HFF-Myc (cell line): ENCODE measurements at regions not wholly inside any gene's neighbourhood (a gene's known extent, or its start where the extent isn't known, plus 50 kb on each side); places are given as distances from the start of the nearest gene placed in this dataset.

Source experiments
- DNase-seq: peaks from one replicate; pipeline ENCODE4 v3.0.0-alpha.2; 2011; ENCODE audit warnings: low read depth; ENCODE audit errors: extremely low read depth
- H3K4me3 ChIP-seq: replicated peaks from 2 replicates; pipeline ENCODE4 v1.5.1; 2011; ENCODE audit warnings: low read depth, mild to moderate bottlenecking, control low read depth, low read length
- TF ChIP-seq, protein P1 (sequence below): IDR thresholded peaks from 2 replicates; pipeline ENCODE4 v1.5.1; 2012; ENCODE audit warnings: mild to moderate bottlenecking, low read depth, low read length, control low read depth; ENCODE audit errors: missing control alignments

DNA sequence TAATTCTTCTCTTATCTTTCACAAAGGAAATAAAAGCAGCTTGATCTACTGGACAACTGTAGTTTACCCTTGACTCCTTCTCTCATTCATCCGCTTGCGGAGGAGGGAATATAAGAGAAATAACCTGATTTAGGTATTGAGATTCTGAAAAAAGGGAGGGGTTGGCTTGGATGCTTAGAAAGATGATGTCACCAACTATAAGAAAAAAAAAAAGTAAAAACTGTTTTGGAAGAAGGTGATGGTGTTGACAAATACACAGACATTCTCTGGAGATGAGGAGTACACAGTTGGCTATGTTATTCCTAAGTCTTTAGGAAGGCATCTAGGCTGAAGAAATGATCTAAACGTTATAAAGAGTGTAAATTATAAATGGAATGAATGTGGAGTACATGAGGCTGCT is 103.3 kb downstream of the TMEM114 start:
- no peak for DNase-seq
- TF ChIP-seq, protein P1, sequence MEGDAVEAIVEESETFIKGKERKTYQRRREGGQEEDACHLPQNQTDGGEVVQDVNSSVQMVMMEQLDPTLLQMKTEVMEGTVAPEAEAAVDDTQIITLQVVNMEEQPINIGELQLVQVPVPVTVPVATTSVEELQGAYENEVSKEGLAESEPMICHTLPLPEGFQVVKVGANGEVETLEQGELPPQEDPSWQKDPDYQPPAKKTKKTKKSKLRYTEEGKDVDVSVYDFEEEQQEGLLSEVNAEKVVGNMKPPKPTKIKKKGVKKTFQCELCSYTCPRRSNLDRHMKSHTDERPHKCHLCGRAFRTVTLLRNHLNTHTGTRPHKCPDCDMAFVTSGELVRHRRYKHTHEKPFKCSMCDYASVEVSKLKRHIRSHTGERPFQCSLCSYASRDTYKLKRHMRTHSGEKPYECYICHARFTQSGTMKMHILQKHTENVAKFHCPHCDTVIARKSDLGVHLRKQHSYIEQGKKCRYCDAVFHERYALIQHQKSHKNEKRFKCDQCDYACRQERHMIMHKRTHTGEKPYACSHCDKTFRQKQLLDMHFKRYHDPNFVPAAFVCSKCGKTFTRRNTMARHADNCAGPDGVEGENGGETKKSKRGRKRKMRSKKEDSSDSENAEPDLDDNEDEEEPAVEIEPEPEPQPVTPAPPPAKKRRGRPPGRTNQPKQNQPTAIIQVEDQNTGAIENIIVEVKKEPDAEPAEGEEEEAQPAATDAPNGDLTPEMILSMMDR: no peak
- H3K4me3 ChIP-seq: no peak overlapping the region

- H3K4me3 ChIP-seq: no peak overlapping the region
- DNase-seq: no peak
- TF ChIP-seq, protein P1: no peak
Observed at GRCh38 chr16:8483396-8483795, 106.9 kb downstream of the TMEM114 start.

DNA sequence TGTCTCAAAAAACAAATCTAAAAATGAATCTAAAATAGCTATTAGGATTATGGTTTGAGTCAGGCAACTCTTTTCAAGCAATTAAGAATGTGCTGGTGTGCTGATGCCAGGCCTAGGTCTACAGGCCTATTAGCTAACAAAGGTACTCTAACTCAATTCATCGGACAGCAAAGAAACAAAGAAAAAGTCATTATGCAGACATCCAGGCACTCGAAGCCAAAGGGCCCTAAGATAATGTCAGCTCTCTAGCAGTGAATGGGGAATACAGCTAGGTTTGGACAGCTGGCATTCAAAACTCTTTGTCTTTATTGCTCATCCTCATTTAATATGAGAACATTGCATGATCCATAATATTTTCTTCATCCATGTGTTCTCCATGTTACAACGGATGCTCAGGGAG is 108.5 kb downstream of the TMEM114 start:
- TF ChIP-seq, protein P1: no peak
- no peak overlapping the region for H3K4me3 ChIP-seq
- no peak for DNase-seq

DNA sequence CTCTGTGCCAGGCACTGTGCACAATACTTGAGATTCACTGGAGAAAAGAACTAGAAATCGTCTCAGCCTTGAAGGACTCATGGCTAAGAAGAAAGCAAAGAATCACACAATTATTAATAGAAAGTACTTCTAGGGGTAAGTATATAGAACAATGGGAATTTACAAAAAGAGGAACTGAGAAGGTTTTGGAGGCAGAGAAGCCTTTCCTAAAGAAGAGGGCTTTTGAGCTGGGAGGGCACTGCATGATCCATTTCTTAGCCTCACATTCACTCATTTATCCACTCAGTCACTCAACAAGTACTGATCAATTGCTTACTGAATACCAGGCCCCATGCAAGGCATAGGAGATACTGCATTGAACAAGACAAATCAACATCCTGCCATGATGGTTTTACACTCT is 113.5 kb downstream of the TMEM114 start:
- H3K4me3 ChIP-seq: no peak overlapping the region
- TF ChIP-seq, protein P1: no peak
- no peak for DNase-seq

- H3K4me3 ChIP-seq: no peak overlapping the region
- TF ChIP-seq, protein P1: no peak
- DNase-seq: no peak
Observed at GRCh38 chr16:8474587-8474986, 115.7 kb downstream of the TMEM114 start.

DNA sequence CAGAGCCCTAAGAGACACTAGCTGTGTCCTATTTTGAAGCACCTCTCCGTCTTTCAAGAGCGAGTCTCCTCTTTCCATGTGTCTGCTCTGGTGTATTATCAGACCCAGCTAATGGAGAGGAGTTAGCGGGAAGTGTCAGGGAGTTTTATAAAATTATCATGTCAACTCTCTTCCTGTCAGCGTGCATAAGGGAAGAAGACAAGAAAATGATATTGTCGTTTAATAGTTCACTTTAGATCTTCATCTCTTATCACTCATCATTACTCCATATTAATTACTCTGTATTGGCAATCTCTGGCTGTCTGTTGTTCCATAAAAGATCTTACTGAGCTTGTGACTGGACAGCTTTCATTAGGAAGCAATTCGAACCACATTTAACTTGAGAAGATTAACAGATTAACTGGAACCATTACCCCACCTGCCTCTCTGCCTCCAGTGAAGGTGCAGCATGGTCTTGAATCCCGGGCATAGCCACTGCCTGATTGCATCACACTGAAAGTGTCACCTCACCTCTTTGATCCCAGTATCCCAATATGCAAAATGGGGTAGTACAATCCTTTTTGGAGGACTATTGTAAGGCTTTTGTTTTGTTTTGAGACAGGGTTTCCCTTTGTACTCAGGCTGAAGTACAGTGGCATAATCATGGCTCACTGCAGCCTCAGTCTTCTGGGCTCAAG is 121.1 kb downstream of the TMEM114 start:
- H3K4me3 ChIP-seq: no peak overlapping the region
- no peak for DNase-seq

More for the DNA sequence above, 121.1 kb downstream of the TMEM114 start:
- TF ChIP-seq, protein P1: no peak
